ENCODE measurements at regions not wholly inside any gene's neighbourhood (a gene's known extent, or its start where the extent isn't known, plus 50 kb on each side); places are given as distances from the start of the nearest gene placed in this dataset.

GRCh38 chr9:86648828-86649170, 294.6 kb upstream of the TUT7 start:
- H3K27ac ChIP-seq = no peak overlapping the region
- TF ChIP-seq, protein P1, sequence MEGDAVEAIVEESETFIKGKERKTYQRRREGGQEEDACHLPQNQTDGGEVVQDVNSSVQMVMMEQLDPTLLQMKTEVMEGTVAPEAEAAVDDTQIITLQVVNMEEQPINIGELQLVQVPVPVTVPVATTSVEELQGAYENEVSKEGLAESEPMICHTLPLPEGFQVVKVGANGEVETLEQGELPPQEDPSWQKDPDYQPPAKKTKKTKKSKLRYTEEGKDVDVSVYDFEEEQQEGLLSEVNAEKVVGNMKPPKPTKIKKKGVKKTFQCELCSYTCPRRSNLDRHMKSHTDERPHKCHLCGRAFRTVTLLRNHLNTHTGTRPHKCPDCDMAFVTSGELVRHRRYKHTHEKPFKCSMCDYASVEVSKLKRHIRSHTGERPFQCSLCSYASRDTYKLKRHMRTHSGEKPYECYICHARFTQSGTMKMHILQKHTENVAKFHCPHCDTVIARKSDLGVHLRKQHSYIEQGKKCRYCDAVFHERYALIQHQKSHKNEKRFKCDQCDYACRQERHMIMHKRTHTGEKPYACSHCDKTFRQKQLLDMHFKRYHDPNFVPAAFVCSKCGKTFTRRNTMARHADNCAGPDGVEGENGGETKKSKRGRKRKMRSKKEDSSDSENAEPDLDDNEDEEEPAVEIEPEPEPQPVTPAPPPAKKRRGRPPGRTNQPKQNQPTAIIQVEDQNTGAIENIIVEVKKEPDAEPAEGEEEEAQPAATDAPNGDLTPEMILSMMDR (conservative IDR thresholded peaks at IDR 0.05) = no peak
- TF ChIP-seq ZFX (IDR thresholded peaks at IDR 0.05) = no peak

- H3K27ac ChIP-seq = no peak overlapping the region
- TF ChIP-seq, protein P1 (conservative IDR thresholded peaks at IDR 0.05) = no peak
- TF ChIP-seq ZFX (IDR thresholded peaks at IDR 0.05) = no peak
Measured at GRCh38 chr9:86648156-86648827, 294.1 kb upstream of the TUT7 start.

GRCh38 chr9:86645303-86645702, 291.1 kb upstream of the TUT7 start:
- TF ChIP-seq, protein P1 (conservative IDR thresholded peaks at IDR 0.05) = no peak
- TF ChIP-seq ZFX (IDR thresholded peaks at IDR 0.05) = no peak
- H3K27ac ChIP-seq = no peak overlapping the region

GRCh38 chr9:86644675-86645034, 290.4 kb upstream of the TUT7 start:
- TF ChIP-seq, protein P1 (conservative IDR thresholded peaks at IDR 0.05) = no peak
- no peak for TF ChIP-seq ZFX (IDR thresholded peaks at IDR 0.05)
- H3K27ac ChIP-seq = no peak overlapping the region

GRCh38 chr9:86643946-86644674, 289.9 kb upstream of the TUT7 start:
- TF ChIP-seq ZFX (IDR thresholded peaks at IDR 0.05) = no peak
- TF ChIP-seq, protein P1 (conservative IDR thresholded peaks at IDR 0.05) = no peak
- H3K27ac ChIP-seq = no peak overlapping the region

GRCh38 chr9:86642721-86643120, 288.5 kb upstream of the TUT7 start:
- H3K27ac ChIP-seq = no peak overlapping the region
- TF ChIP-seq ZFX (IDR thresholded peaks at IDR 0.05) = no peak
- TF ChIP-seq, protein P1 (conservative IDR thresholded peaks at IDR 0.05) = no peak

DNA sequence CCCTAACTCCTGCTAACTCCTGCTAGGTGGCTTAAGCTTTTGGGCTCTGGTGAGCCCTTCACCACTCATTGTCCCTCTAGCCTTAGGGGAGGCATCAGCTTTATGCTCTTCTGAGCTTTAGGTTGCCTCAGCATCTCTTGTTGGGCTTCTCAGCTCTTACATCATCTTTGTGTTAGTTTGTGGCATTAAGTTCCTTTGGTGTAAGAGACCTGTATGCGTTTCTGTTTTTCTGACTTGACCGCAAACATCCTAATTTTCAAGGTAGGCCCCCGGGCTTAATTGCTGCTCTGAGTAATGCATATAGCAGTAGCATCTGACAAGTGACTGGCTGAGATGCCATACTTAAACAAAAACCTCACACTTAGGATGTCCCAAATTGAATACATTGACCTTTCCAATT, 287.8 kb upstream of the TUT7 start:
- no peak overlapping the region for H3K27ac ChIP-seq
- TF ChIP-seq, protein P1 (conservative IDR thresholded peaks at IDR 0.05) = no peak
- TF ChIP-seq ZFX (IDR thresholded peaks at IDR 0.05) = no peak
